ENCODE measurements at regions not wholly inside any gene's neighbourhood (a gene's known extent, or its start where the extent isn't known, plus 50 kb on each side); places are given as distances from the start of the nearest gene placed in this dataset.
A peak's percentile ranks its signal among the peaks of the same experiment; 100 is the strongest.

DNA sequence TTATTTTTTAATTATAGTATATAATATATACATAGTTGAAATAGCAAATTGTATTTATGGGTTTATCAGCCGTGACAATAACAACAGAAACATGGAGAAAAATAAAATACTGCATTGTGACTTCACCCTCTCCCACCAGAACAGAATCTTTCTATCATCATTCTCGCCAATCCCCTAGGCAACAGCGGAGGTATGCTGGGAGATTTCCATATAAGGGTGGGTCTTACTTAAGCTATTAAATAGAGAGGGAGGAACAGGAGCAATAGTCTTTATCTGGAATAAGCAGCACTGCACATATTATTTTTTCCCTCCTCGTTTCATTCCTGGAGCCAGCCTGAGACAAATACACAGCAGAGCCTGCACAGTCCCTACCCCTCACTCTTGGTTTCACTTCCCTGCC, 1214.9 kb downstream of the XPNPEP1 start:
- DNase-seq (ENCODE audit: low spot score) (no peak), ATAC-seq (no peak)
- Histone ChIP-seq H3K9me2 (ENCODE audit: insufficient read depth) (no peaks in the 10 kb centered on the region), H3K27ac (ENCODE audit: low read depth) (no peak overlapping the region), H4K20me1 (replicated peaks; ENCODE audit: insufficient read depth) (no peaks in the 10 kb centered on the region), H3K27me3 (ENCODE audit: insufficient read depth) (no peaks in the 10 kb centered on the region), H3K79me2 (replicated peaks; ENCODE audit: insufficient read depth) (no peaks in the 10 kb centered on the region), H3K4me2 (no peak overlapping the region), H3K36me3 (ENCODE audit: insufficient read depth) (no peaks in the 10 kb centered on the region), H2AFZ (peak overlapping the region; percentile 29; the same call in 1 of the 2 replicates), H3F3A (replicated peaks; ENCODE audit: low read depth) (no peaks in the 10 kb centered on the region), H3K4me3 (no peak overlapping the region), H3K4me1 (ENCODE audit: insufficient read depth) (no peaks in the 10 kb centered on the region)
- Mint-ChIP-seq H3K4me3 (no peak overlapping the region), H3K36me3 (ENCODE audit: low read depth) (peaks cover 9% of the 10 kb centered on the region), H3K27ac (no peak overlapping the region; the same call in 1 of the 2 replicates), H3K9me3 (peaks cover 19% of the 10 kb centered on the region), H3K4me1 (no peaks in the 10 kb centered on the region), H3K27me3 (ENCODE audit: insufficient read depth, low read depth, poor library complexity) (no peaks in the 10 kb centered on the region)
- TF ChIP-seq, protein P1, sequence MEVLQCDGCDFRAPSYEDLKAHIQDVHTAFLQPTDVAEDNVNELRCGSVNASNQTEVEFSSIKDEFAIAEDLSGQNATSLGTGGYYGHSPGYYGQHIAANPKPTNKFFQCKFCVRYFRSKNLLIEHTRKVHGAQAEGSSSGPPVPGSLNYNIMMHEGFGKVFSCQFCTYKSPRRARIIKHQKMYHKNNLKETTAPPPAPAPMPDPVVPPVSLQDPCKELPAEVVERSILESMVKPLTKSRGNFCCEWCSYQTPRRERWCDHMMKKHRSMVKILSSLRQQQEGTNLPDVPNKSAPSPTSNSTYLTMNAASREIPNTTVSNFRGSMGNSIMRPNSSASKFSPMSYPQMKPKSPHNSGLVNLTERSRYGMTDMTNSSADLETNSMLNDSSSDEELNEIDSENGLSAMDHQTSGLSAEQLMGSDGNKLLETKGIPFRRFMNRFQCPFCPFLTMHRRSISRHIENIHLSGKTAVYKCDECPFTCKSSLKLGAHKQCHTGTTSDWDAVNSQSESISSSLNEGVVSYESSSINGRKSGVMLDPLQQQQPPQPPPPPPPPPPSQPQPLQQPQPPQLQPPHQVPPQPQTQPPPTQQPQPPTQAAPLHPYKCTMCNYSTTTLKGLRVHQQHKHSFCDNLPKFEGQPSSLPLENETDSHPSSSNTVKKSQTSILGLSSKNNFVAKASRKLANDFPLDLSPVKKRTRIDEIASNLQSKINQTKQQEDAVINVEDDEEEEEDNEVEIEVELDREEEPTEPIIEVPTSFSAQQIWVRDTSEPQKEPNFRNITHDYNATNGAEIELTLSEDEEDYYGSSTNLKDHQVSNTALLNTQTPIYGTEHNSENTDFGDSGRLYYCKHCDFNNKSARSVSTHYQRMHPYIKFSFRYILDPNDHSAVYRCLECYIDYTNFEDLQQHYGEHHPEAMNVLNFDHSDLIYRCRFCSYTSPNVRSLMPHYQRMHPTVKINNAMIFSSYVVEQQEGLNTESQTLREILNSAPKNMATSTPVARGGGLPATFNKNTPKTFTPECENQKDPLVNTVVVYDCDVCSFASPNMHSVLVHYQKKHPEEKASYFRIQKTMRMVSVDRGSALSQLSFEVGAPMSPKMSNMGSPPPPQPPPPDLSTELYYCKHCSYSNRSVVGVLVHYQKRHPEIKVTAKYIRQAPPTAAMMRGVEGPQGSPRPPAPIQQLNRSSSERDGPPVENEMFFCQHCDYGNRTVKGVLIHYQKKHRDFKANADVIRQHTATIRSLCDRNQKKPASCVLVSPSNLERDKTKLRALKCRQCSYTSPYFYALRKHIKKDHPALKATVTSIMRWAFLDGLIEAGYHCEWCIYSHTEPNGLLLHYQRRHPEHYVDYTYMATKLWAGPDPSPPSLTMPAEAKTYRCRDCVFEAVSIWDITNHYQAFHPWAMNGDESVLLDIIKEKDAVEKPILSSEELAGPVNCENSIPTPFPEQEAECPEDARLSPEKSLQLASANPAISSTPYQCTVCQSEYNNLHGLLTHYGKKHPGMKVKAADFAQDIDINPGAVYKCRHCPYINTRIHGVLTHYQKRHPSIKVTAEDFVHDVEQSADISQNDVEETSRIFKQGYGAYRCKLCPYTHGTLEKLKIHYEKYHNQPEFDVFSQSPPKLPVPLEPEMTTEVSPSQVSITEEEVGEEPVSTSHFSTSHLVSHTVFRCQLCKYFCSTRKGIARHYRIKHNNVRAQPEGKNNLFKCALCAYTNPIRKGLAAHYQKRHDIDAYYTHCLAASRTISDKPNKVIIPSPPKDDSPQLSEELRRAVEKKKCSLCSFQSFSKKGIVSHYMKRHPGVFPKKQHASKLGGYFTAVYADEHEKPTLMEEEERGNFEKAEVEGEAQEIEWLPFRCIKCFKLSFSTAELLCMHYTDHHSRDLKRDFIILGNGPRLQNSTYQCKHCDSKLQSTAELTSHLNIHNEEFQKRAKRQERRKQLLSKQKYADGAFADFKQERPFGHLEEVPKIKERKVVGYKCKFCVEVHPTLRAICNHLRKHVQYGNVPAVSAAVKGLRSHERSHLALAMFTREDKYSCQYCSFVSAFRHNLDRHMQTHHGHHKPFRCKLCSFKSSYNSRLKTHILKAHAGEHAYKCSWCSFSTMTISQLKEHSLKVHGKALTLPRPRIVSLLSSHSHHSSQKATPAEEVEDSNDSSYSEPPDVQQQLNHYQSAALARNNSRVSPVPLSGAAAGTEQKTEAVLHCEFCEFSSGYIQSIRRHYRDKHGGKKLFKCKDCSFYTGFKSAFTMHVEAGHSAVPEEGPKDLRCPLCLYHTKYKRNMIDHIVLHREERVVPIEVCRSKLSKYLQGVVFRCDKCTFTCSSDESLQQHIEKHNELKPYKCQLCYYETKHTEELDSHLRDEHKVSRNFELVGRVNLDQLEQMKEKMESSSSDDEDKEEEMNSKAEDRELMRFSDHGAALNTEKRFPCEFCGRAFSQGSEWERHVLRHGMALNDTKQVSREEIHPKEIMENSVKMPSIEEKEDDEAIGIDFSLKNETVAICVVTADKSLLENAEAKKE (CRISPR knock-in tag; IDR thresholded peaks at IDR 0.05), result no peak
- TF ChIP-seq CREB1 (CRISPR knock-in tag; IDR thresholded peaks at IDR 0.05; ENCODE audit: low read depth) (no peak), JUNB (IDR thresholded peaks at IDR 0.05; ENCODE audit: unreplicated experiment) (no peak), NANOG (IDR thresholded peaks at IDR 0.05; ENCODE audit: borderline replicate concordance) (no peak), POLR2AphosphoS5 (IDR thresholded peaks at IDR 0.05; ENCODE audit: low read depth) (no peak), STAT1 (IDR thresholded peaks at IDR 0.05; ENCODE audit: unreplicated experiment) (no peak), EZH2 (IDR thresholded peaks at IDR 0.05; ENCODE audit: low read depth, unreplicated experiment) (no peak), ZNF331 (CRISPR knock-in tag; IDR thresholded peaks at IDR 0.05; ENCODE audit: low read depth) (no peak), ZNF114 (CRISPR knock-in tag; IDR thresholded peaks at IDR 0.05) (no peak), EZH2phosphoT487 (IDR thresholded peaks at IDR 0.05; ENCODE audit: unreplicated experiment) (no peak)
- TF ChIP-seq, protein P2, sequence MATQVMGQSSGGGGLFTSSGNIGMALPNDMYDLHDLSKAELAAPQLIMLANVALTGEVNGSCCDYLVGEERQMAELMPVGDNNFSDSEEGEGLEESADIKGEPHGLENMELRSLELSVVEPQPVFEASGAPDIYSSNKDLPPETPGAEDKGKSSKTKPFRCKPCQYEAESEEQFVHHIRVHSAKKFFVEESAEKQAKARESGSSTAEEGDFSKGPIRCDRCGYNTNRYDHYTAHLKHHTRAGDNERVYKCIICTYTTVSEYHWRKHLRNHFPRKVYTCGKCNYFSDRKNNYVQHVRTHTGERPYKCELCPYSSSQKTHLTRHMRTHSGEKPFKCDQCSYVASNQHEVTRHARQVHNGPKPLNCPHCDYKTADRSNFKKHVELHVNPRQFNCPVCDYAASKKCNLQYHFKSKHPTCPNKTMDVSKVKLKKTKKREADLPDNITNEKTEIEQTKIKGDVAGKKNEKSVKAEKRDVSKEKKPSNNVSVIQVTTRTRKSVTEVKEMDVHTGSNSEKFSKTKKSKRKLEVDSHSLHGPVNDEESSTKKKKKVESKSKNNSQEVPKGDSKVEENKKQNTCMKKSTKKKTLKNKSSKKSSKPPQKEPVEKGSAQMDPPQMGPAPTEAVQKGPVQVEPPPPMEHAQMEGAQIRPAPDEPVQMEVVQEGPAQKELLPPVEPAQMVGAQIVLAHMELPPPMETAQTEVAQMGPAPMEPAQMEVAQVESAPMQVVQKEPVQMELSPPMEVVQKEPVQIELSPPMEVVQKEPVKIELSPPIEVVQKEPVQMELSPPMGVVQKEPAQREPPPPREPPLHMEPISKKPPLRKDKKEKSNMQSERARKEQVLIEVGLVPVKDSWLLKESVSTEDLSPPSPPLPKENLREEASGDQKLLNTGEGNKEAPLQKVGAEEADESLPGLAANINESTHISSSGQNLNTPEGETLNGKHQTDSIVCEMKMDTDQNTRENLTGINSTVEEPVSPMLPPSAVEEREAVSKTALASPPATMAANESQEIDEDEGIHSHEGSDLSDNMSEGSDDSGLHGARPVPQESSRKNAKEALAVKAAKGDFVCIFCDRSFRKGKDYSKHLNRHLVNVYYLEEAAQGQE (IDR thresholded peaks at IDR 0.05; ENCODE audit: unreplicated experiment), result no peak
- TF ChIP-seq, protein P3, sequence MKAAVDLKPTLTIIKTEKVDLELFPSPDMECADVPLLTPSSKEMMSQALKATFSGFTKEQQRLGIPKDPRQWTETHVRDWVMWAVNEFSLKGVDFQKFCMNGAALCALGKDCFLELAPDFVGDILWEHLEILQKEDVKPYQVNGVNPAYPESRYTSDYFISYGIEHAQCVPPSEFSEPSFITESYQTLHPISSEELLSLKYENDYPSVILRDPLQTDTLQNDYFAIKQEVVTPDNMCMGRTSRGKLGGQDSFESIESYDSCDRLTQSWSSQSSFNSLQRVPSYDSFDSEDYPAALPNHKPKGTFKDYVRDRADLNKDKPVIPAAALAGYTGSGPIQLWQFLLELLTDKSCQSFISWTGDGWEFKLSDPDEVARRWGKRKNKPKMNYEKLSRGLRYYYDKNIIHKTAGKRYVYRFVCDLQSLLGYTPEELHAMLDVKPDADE (IDR thresholded peaks at IDR 0.05), result no peak

All from GM23338 (cell line).